ENCODE measurements at regions not wholly inside any gene's neighbourhood (a gene's known extent, or its start where the extent isn't known, plus 50 kb on each side); places are given as distances from the start of the nearest gene placed in this dataset.

DNA sequence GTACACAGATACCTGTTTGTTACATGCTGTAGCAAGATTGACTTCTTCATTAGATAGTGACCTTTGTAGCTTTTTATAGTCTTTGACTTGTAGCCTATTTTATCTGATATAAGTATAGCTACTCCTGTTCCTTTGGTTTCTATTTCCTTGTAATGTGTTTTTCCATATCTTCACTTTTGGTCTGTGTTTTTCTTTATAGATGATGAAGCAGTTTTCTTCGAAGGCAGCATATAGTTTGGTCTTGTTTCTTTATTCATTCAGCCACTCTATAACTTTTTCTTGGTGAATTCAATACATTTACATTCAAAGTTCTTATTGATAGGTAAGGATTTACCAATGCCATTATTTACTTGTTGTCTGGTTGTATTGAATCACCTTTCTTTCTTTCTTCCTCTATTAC is 1357.3 kb upstream of the EYS start:
- TF ChIP-seq POLR2A (IDR thresholded peaks at IDR 0.05) (no peak), CTCF (IDR thresholded peaks at IDR 0.05) (no peak)
- Histone ChIP-seq H3K27me3 (no peaks in the 10 kb centered on the region), H3K9me3 (replicated peaks in 1 of 3) (no peaks in the 10 kb centered on the region), H3K4me3 (no peak overlapping the region), H3K27ac (no peak overlapping the region), H3K4me1 (replicated peaks in 1 of 2) (no peaks in the 10 kb centered on the region), H3K36me3 (replicated peaks in 1 of 2) (no peaks in the 10 kb centered on the region)
- WGBS, 4 donors: 67 to 81% (median 77%) methylated on average over 1 of the region's 1 CpG
- intact Hi-C loops (cut with DNase I): no loop called here
- DNase-seq: no peak

- Histone ChIP-seq H3K4me1 (replicated peaks in 1 of 2) (no peaks in the 10 kb centered on the region), H3K9me3 (replicated peaks in 1 of 3) (no peaks in the 10 kb centered on the region), H3K27me3 (no peaks in the 10 kb centered on the region), H3K4me3 (no peak overlapping the region), H3K36me3 (replicated peaks in 1 of 2) (no peaks in the 10 kb centered on the region), H3K27ac (no peak overlapping the region)
- WGBS, 4 donors: 26 to 47% (median 42%) methylated on average over 1 of the region's 1 CpG
- intact Hi-C loops (cut with DNase I): no loop called here
- no peak for DNase-seq
- TF ChIP-seq CTCF (IDR thresholded peaks at IDR 0.05) (no peak), POLR2A (IDR thresholded peaks at IDR 0.05) (no peak)
These were observed 1341.0 kb upstream of the EYS start for GRCh38 chr6:67047996-67048395.

GRCh38 chr6:67045076-67045475 is 1338.0 kb upstream of the EYS start:
- TF ChIP-seq CTCF (IDR thresholded peaks at IDR 0.05) (no peak), POLR2A (IDR thresholded peaks at IDR 0.05) (no peak)
- peaks cover 0 to 3% of the 10 kb centered on the region in 2 donors for H3K36me3 ChIP-seq (replicated peaks in 1 of 2)
- H3K27ac ChIP-seq: no peak overlapping the region
- DNase-seq: no peak
- no peaks in the 10 kb centered on the region for H3K27me3 ChIP-seq
- no peaks in the 10 kb centered on the region for H3K4me1 ChIP-seq (replicated peaks in 1 of 2)
- no peak overlapping the region for H3K4me3 ChIP-seq
- WGBS, 4 donors: 62 to 66% (median 65%) methylated on average over 3 of the region's 3 CpGs
- H3K9me3 ChIP-seq (replicated peaks in 1 of 3): peaks cover 0 to 3% (median 0%) of the 10 kb centered on the region in 3 donors
- intact Hi-C loops (cut with DNase I): no loop called here

- DNase-seq: no peak
- intact Hi-C loops (cut with DNase I): no loop called here
- no peak for TF ChIP-seq CTCF (IDR thresholded peaks at IDR 0.05)
- no peak for TF ChIP-seq POLR2A (IDR thresholded peaks at IDR 0.05)
- H3K9me3 ChIP-seq (replicated peaks in 1 of 3): peaks cover 0 to 6% (median 0%) of the 10 kb centered on the region in 3 donors
- no peaks in the 10 kb centered on the region for H3K4me1 ChIP-seq (replicated peaks in 1 of 2)
- 63 to 84% (median 72%) methylated on average over 5 to 9 of the region's 9 CpGs for WGBS, 4 donors
- no peak overlapping the region for H3K27ac ChIP-seq
- no peaks in the 10 kb centered on the region for H3K27me3 ChIP-seq
- no peak overlapping the region for H3K4me3 ChIP-seq
- H3K36me3 ChIP-seq (replicated peaks in 1 of 2): no peaks in the 10 kb centered on the region
These were observed 1324.4 kb upstream of the EYS start for GRCh38 chr6:67031451-67031850.
